K562 (cell line): ENCODE measurements at regions not wholly inside any gene's neighbourhood (a gene's known extent, or its start where the extent isn't known, plus 50 kb on each side); places are given as distances from the start of the nearest gene placed in this dataset.

ENCODE experiments used
- BCOR ChIP-seq: fragments of 450-650 bp; IDR thresholded peaks from 2 replicates; pipeline ENCODE4 v1.6.1; 2016
- BDP1 ChIP-seq: IDR thresholded peaks from 3 replicates; pipeline ENCODE4 v1.6.1; 2011; ENCODE audit not compliant: insufficient read length, insufficient read depth
- BRD9 ChIP-seq: fragments of 450-650 bp; IDR thresholded peaks from 2 replicates; pipeline ENCODE4 v1.6.1; 2018; ENCODE audit warnings: low read depth; ENCODE audit not compliant: partially characterized antibody
- CXXC5 ChIP-seq: fragments of 250-450 bp; sonication (Bioruptor Pico); IDR thresholded peaks from 2 replicates; pipeline ENCODE4 v1.8.0; 2022; ENCODE audit warnings: inconsistent platforms, mild to moderate bottlenecking, moderate library complexity
- E2F3 ChIP-seq: fragments of 250-450 bp; sonication (Bioruptor Pico); IDR thresholded peaks from 2 replicates; pipeline ENCODE4 v1.4.0; 2020; ENCODE audit warnings: mild to moderate bottlenecking
- HMGN3 ChIP-seq: IDR thresholded peaks from 2 replicates; pipeline ENCODE4 v1.6.1; 2011; ENCODE audit warnings: borderline replicate concordance, low read depth, mild to moderate bottlenecking, mixed read lengths, low read length; ENCODE audit not compliant: insufficient read length; ENCODE audit errors: extremely low read depth
- HNRNPL ChIP-seq: fragments of 200-400 bp; formaldehyde crosslinking; IDR thresholded peaks from 2 replicates; pipeline ENCODE4 v1.6.1; 2017; ENCODE audit warnings: low read depth, mild to moderate bottlenecking, low read length
- NR1H2 ChIP-seq: sonication (generic); formaldehyde crosslinking; IDR thresholded peaks from 2 replicates; pipeline ENCODE4 v1.4.0; 2020; ENCODE audit warnings: mild to moderate bottlenecking, missing genetic modification reagents
- PHF20 ChIP-seq: fragments of 450-650 bp; IDR thresholded peaks from 2 replicates; pipeline ENCODE4 v1.6.1; 2018; ENCODE audit not compliant: partially characterized antibody
- POLR2AphosphoS5 ChIP-seq: IDR thresholded peaks from 2 replicates; pipeline ENCODE4 v1.6.1; 2011; ENCODE audit warnings: mild to moderate bottlenecking, low read depth, low read length, moderate library complexity; ENCODE audit not compliant: control insufficient read depth, insufficient read depth
- POLR2B ChIP-seq: fragments of 450-650 bp; IDR thresholded peaks from 2 replicates; pipeline ENCODE4 v1.6.1; 2018; ENCODE audit warnings: low read depth; ENCODE audit not compliant: partially characterized antibody
- POLR2G ChIP-seq: fragments of 200-400 bp; formaldehyde crosslinking; IDR thresholded peaks from 2 replicates; pipeline ENCODE4 v1.6.1; 2017; ENCODE audit warnings: low read depth, mild to moderate bottlenecking, antibody characterized with exemption, low read length, moderate library complexity
- POLR2H ChIP-seq: IDR thresholded peaks from 2 replicates; pipeline ENCODE4 v1.6.1; 2016; ENCODE audit warnings: missing genetic modification characterization, low read depth, mild to moderate bottlenecking, control low read depth, missing compliant biosample characterization, moderate library complexity
- PYGO2 ChIP-seq: fragments of 450-650 bp; IDR thresholded peaks from 2 replicates; pipeline ENCODE4 v1.6.1; 2016; ENCODE audit warnings: mild to moderate bottlenecking, missing genetic modification characterization, moderate library complexity, missing compliant biosample characterization
- RBBP5 ChIP-seq: fragments of 200-600 bp; sonication (generic); IDR thresholded peaks from 2 replicates; pipeline ENCODE4 v1.6.1; 2012; ENCODE audit warnings: borderline replicate concordance, mild to moderate bottlenecking, low read length, control low read depth, inconsistent platforms; ENCODE audit not compliant: insufficient read depth, poor library complexity, severe bottlenecking
- RBM22 ChIP-seq: fragments of 200-400 bp; formaldehyde crosslinking; IDR thresholded peaks from 2 replicates; pipeline ENCODE4 v1.6.1; 2018; ENCODE audit warnings: low read length, low read depth; ENCODE audit not compliant: poor library complexity, severe bottlenecking
- RFX5 ChIP-seq: IDR thresholded peaks from 2 replicates; pipeline ENCODE4 v1.6.1; 2011; ENCODE audit warnings: low read depth, mild to moderate bottlenecking, improper control_type of control experiment, low read length
- SAP30 ChIP-seq: fragments of 200-600 bp; sonication (generic); IDR thresholded peaks from 2 replicates; pipeline ENCODE4 v1.6.1; 2012; ENCODE audit warnings: borderline replicate concordance, low read depth, mild to moderate bottlenecking, moderate library complexity, low read length, control low read depth, inconsistent platforms; ENCODE audit not compliant: insufficient read depth, poor library complexity, severe bottlenecking
- SUPT5H ChIP-seq: fragments of 450-650 bp; IDR thresholded peaks from 2 replicates; pipeline ENCODE4 v1.6.1; 2016
- TBL1XR1 ChIP-seq, 2 experiments: IDR thresholded peaks; 2 replicates each; pipeline ENCODE4 v1.6.1; 2012; ENCODE audit warnings: improper control_type of control experiment in 2 of 2, low read length in 2 of 2, mild to moderate bottlenecking in 1 of 2
- ZKSCAN1 ChIP-seq: fragments of 150-350 bp; IDR thresholded peaks from 2 replicates; pipeline ENCODE4 v1.6.1; 2016; ENCODE audit warnings: low read depth, low read length
- ZNF146 ChIP-seq: IDR thresholded peaks from one replicate; pipeline ENCODE4 v1.6.1; 2018; ENCODE audit warnings: missing compliant biosample characterization; ENCODE audit not compliant: unreplicated experiment
- TF ChIP-seq, protein P1 (sequence below), 2 experiments: fragments of 450-650 bp in 1 of 2; sonication (generic) in 1 of 2; formaldehyde crosslinking in 1 of 2; IDR thresholded peaks in 1 of 2; conservative IDR thresholded peaks in 1 of 2; 2 replicates each; pipeline versions ENCODE4 v1.6.1 to v1.8.1; 2016 to 2023; ENCODE audit warnings: mild to moderate bottlenecking in 2 of 2, moderate library complexity in 2 of 2, inconsistent platforms in 1 of 2, missing genetic modification reagents in 1 of 2
- TF ChIP-seq, protein P2 (sequence below): fragments of 450-650 bp; IDR thresholded peaks from 2 replicates; pipeline ENCODE4 v1.6.1; 2016; ENCODE audit warnings: mild to moderate bottlenecking

DNA sequence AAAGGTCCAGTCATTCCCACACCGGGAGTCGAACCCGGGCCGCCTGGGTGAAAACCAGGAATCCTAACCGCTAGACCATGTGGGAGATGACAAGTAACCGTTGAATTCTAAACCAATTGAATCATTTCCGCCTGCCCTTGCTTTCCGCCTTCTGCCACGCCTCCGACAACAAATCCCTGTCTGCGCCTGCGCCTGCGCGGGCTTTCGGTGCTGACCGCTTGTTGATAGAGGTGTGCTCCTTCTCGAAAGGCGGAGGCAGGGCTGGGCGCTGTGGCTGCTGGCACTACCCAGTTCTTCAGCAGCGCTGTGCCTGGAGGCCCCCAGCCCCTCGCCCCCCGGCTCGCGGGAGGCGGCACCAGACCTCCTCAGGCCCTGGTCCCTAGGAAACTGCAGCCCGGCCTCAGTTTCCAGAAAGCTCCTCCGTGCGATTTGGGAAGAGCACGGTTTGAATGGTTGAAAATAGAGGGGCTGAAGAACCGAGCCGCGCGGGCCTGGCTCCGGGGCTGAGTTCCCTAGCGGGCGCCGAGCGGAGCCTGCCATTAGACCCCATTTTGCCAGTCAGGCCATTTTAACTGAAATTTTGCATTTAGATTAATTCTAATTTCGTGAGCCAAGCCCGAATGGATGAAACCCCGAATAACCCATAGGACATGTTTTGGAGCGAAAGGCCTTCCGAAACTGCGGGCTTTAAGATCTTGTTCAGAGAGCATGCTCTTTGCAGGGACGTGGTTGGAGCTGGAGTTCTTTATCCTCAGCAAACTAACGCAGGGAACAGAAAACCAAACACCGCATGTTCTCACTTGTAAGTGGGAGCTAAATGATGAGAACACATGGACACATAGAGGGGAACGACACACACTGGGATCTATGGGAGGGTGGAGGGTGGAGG, 219.3 kb upstream of the ATP10A start (continued):
- TF ChIP-seq TBL1XR1 (IDR thresholded peaks at IDR 0.05; ENCODE audit: low read length in 2 of 2) (peak in 1 of 2 experiments; percentile 90; a peak in 2 of 4 replicates), POLR2AphosphoS5 (0 out of 2 replicates have a peak, but pooled peaks have one; percentile 41), BDP1 (peak; percentile 84), POLR2B (peak; percentile 65), ZKSCAN1 (peak; percentile 57; the same call in 1 of the 2 replicates), POLR2H (peak; percentile 100), PYGO2 (tag) (no peak), NR1H2 (CRISPR knock-in tag) (0 out of 2 replicates have a peak, but pooled peaks have one; percentile 35), POLR2G (peak; percentile 89), HMGN3 (peak; percentile 24), RBM22 (peak; percentile 63), RFX5 (peak; percentile 68; the same call in 1 of the 2 replicates), BCOR (peak; percentile 43; the same call in 1 of the 2 replicates), PHF20 (peak; percentile 25), BRD9 (peak; percentile 93), ZNF146 (no peak), SUPT5H (peak; percentile 73), RBBP5 (peak; percentile 88), E2F3 (CRISPR knock-in tag) (peak; percentile 50; the same call in 1 of the 2 replicates), SAP30 (no peak), CXXC5 (0 out of 2 replicates have a peak, but pooled peaks have one; percentile 33), HNRNPL (peak; percentile 60; the same call in 1 of the 2 replicates)
- TF ChIP-seq, protein P1, sequence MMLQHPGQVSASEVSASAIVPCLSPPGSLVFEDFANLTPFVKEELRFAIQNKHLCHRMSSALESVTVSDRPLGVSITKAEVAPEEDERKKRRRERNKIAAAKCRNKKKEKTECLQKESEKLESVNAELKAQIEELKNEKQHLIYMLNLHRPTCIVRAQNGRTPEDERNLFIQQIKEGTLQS (IDR thresholded peaks at IDR 0.05): no peak
- TF ChIP-seq, protein P1 (CRISPR knock-in tag; conservative IDR thresholded peaks at IDR 0.05): 0 out of 2 replicates have a peak, but pooled peaks have one; percentile 42
- TF ChIP-seq, protein P2, sequence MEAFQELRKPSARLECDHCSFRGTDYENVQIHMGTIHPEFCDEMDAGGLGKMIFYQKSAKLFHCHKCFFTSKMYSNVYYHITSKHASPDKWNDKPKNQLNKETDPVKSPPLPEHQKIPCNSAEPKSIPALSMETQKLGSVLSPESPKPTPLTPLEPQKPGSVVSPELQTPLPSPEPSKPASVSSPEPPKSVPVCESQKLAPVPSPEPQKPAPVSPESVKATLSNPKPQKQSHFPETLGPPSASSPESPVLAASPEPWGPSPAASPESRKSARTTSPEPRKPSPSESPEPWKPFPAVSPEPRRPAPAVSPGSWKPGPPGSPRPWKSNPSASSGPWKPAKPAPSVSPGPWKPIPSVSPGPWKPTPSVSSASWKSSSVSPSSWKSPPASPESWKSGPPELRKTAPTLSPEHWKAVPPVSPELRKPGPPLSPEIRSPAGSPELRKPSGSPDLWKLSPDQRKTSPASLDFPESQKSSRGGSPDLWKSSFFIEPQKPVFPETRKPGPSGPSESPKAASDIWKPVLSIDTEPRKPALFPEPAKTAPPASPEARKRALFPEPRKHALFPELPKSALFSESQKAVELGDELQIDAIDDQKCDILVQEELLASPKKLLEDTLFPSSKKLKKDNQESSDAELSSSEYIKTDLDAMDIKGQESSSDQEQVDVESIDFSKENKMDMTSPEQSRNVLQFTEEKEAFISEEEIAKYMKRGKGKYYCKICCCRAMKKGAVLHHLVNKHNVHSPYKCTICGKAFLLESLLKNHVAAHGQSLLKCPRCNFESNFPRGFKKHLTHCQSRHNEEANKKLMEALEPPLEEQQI: no peak
